Activated CD8-positive, alpha-beta memory T cell treated with anti-CD3 and anti-CD28 coated beads, Interleukin-2, amount 10 ng/mL, durations not matched to agents 7 days and 5 days (primary cell): ENCODE measurements at regions not wholly inside any gene's neighbourhood (a gene's known extent, or its start where the extent isn't known, plus 50 kb on each side); places are given as distances from the start of the nearest gene placed in this dataset.
A peak's percentile ranks its signal among the peaks of the same experiment; 100 is the strongest.

Experiments used
- ATAC-seq: fragments of 150-1000 bp; cut with Tn5 transposase; one replicate; pipeline ENCODE4 v1.10.0; 2021; ENCODE audit warnings: moderate library complexity
- CTCF ChIA-PET: fragments of 350-600 bp; sonication (Branson Sonifier 250); formaldehyde crosslinking; loops from one replicate; lab custom pipeline; 2021; ENCODE audit warnings: antibody characterized with exemption; lab: Charles Lee
- DNase-seq: peaks from one replicate; pipeline ENCODE4 v3.0.0-alpha.2; 2020
- H3K27ac Mint-ChIP-seq: one replicate; pipeline ENCODE4 v1.8.0; 2021; ENCODE audit warnings: mild to moderate bottlenecking, mixed read lengths
- H3K27me3 Mint-ChIP-seq: one replicate; pipeline ENCODE4 v1.8.0; 2021; ENCODE audit warnings: mixed read lengths
- H3K36me3 Mint-ChIP-seq: one replicate; pipeline ENCODE4 v1.8.0; 2021; ENCODE audit warnings: mild to moderate bottlenecking, mixed read lengths
- H3K4me1 Mint-ChIP-seq: one replicate; pipeline ENCODE4 v1.8.0; 2021; ENCODE audit warnings: mixed read lengths
- H3K4me3 Mint-ChIP-seq: one replicate; pipeline ENCODE4 v1.8.0; 2021; ENCODE audit warnings: mild to moderate bottlenecking, moderate library complexity, mixed read lengths
- H3K9me3 Mint-ChIP-seq: one replicate; pipeline ENCODE4 v1.8.0; 2022; ENCODE audit warnings: low read depth, mixed read lengths

- no peaks in the 10 kb centered on the region for H3K9me3 Mint-ChIP-seq
- H3K27me3 Mint-ChIP-seq = peaks cover 6% of the 10 kb centered on the region
- no peak for ATAC-seq
- CTCF ChIA-PET = interaction anchor here (4.0 kb wide), 1 partner anchor 192 kb away, joined by 34 read pairs; no protein-coding TSS in a partner anchor
- DNase-seq = no peak
- H3K4me3 Mint-ChIP-seq = no peak overlapping the region
- peaks cover 4% of the 10 kb centered on the region for H3K4me1 Mint-ChIP-seq
- no peak overlapping the region for H3K27ac Mint-ChIP-seq
- H3K36me3 Mint-ChIP-seq = no peaks in the 10 kb centered on the region
These were observed 129.5 kb downstream of the ST8SIA2 start for GRCh38 chr15:92523176-92523575.

DNA sequence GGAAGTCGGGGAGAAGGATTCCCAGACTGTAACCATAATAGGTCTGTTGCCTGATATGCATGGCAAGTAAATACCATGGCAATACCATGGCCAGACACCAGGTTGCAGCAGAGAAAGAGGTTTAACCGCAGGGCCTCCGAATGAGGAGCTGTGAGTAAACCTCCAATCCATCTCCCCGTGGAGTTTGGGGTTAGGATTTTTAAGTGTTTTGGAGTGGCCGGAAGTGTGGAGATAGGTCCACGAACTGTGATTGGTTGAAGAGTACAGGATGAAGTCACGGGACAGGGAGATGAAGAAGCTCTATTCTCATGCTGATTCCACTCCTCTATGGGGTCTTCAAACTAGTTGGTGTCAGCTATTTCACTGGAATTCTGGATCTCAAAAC is 127.9 kb downstream of the ST8SIA2 start:
- no peak overlapping the region for H3K27ac Mint-ChIP-seq
- H3K9me3 Mint-ChIP-seq = no peaks in the 10 kb centered on the region
- CTCF ChIA-PET = interaction anchor here (0.9 to 4.0 kb wide), 5 partner anchors 128 to 425 kb away, joined by 3 to 34 read pairs (median 3); partner anchors contain the start of genes FAM174B and ST8SIA2
- peaks cover 6% of the 10 kb centered on the region for H3K27me3 Mint-ChIP-seq
- no peak overlapping the region for H3K4me3 Mint-ChIP-seq
- DNase-seq (peak; percentile 72), ATAC-seq (peak; percentile 65)
- H3K4me1 Mint-ChIP-seq = peaks cover 4% of the 10 kb centered on the region
- no peaks in the 10 kb centered on the region for H3K36me3 Mint-ChIP-seq

- CTCF ChIA-PET = interaction anchor here (0.9 to 4.0 kb wide), 4 partner anchors 127 to 199 kb away, joined by 3 to 34 read pairs (median 3); partner anchors contain the start of genes FAM174B and ST8SIA2
- Mint-ChIP-seq H3K4me1 (peaks cover 4% of the 10 kb centered on the region), H3K4me3 (no peak overlapping the region), H3K36me3 (no peaks in the 10 kb centered on the region), H3K27ac (no peak overlapping the region), H3K27me3 (peaks cover 4% of the 10 kb centered on the region), H3K9me3 (no peaks in the 10 kb centered on the region)
- DNase-seq (no peak), ATAC-seq (no peak)
These were observed 127.4 kb downstream of the ST8SIA2 start for GRCh38 chr15:92520914-92521623.

DNA sequence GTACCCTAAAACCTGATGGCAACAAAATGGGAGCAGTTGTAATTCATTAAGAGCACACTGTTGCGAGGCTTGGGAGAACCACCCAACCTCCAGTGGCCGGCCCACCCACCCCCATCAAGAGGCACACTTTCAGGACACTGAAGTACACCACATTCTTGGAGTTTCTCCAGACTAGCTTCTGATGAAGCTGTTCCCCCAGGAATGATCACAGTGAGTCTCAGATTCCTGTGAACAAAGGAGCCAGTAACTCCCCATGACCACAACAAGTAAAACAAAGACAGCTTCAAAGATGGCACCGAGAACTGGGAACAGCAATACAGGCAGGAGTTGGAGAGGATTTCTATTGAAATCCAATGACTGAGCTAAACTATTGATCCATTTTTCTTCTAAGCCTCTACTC is 126.0 kb downstream of the ST8SIA2 start:
- Mint-ChIP-seq H3K4me3 (no peak overlapping the region), H3K4me1 (peaks cover 4% of the 10 kb centered on the region), H3K27ac (no peak overlapping the region), H3K27me3 (no peaks in the 10 kb centered on the region), H3K9me3 (no peaks in the 10 kb centered on the region), H3K36me3 (no peaks in the 10 kb centered on the region)
- ATAC-seq = no peak
- CTCF ChIA-PET = interaction anchor here (0.9 kb wide), 1 partner anchor 195 kb away, joined by 4 read pairs; no protein-coding TSS in a partner anchor
- DNase-seq = no peak
